H1 (cell line): ENCODE measurements at regions not wholly inside any gene's neighbourhood (a gene's known extent, or its start where the extent isn't known, plus 50 kb on each side); places are given as distances from the start of the nearest gene placed in this dataset.

Source experiments
- HDAC6 ChIP-seq: IDR thresholded peaks from one replicate; pipeline ENCODE4 v1.7.1; 2012; ENCODE audit warnings: low read depth, mild to moderate bottlenecking, inconsistent platforms, low read length, moderate library complexity
- POLR2A ChIP-seq, 2 experiments: IDR thresholded peaks; 1 replicate in 1 of 2; 2 replicates in 1 of 2; pipeline ENCODE4 v1.6.1; 2011; ENCODE audit warnings: low read depth in 2 of 2, low read length in 2 of 2, mild to moderate bottlenecking in 2 of 2; ENCODE audit errors: control extremely low read depth in 1 of 2
- TAF1 ChIP-seq: IDR thresholded peaks from 2 replicates; pipeline ENCODE4 v1.6.1; 2011; ENCODE audit warnings: mild to moderate bottlenecking, low read depth, low read length

- no peak for TF ChIP-seq POLR2A (IDR thresholded peaks at IDR 0.05; ENCODE audit: control extremely low read depth in 1 of 2, low read depth in 2 of 2, low read length in 2 of 2)
- TF ChIP-seq HDAC6, result no peak
- TF ChIP-seq TAF1, result no peak
Observed at GRCh38 chr3:127072971-127073783, 90.3 kb downstream of the PLXNA1 start.
